D721Med (cell line): ENCODE measurements at regions not wholly inside any gene's neighbourhood (a gene's known extent, or its start where the extent isn't known, plus 50 kb on each side); places are given as distances from the start of the nearest gene placed in this dataset.

Experiments used
- DNase-seq: peaks from one replicate; pipeline ENCODE4 v3.0.0; 2011; ENCODE audit warnings: low spot score; ENCODE audit not compliant: insufficient read length
- FAIRE-seq: peaks from 2 replicates; lab custom pipeline; 2011; peaks lifted over from hg19 to GRCh38; lab: Jason Lieb, UNC
- CTCF ChIP-seq: IDR thresholded peaks from 2 replicates; pipeline ENCODE4 v1.5.1; 2012; ENCODE audit warnings: mild to moderate bottlenecking, control low read depth; ENCODE audit not compliant: insufficient read depth; ENCODE audit errors: missing control alignments

- TF ChIP-seq CTCF: no peak
- DNase-seq: no peak
- no peak for FAIRE-seq
Observed at GRCh38 chr13:68467160-68467559, 1237.0 kb upstream of the PCDH9 start.

GRCh38 chr13:68440874-68441273 is 1210.7 kb upstream of the PCDH9 start:
- no peak for FAIRE-seq
- no peak for TF ChIP-seq CTCF
- DNase-seq: no peak

- DNase-seq (no peak), FAIRE-seq (no peak)
Observed at GRCh38 chr13:68439817-68440216, 1209.7 kb upstream of the PCDH9 start.

GRCh38 chr13:68428292-68428691 is 1198.2 kb upstream of the PCDH9 start:
- DNase-seq (no peak), FAIRE-seq (no peak)
- TF ChIP-seq CTCF: no peak

More at GRCh38 chr13:68439817-68440216, 1209.7 kb upstream of the PCDH9 start:
- TF ChIP-seq CTCF: no peak

- DNase-seq: no peak
Observed at GRCh38 chr13:68417801-68418200, 1187.7 kb upstream of the PCDH9 start.

GRCh38 chr13:68410007-68410406 is 1179.9 kb upstream of the PCDH9 start:
- FAIRE-seq (no peak), DNase-seq (no peak)
- TF ChIP-seq CTCF: no peak

More at GRCh38 chr13:68417801-68418200, 1187.7 kb upstream of the PCDH9 start:
- no peak for TF ChIP-seq CTCF
- FAIRE-seq: no peak

- FAIRE-seq (no peak), DNase-seq (no peak)
- no peak for TF ChIP-seq CTCF
Observed at GRCh38 chr13:68390987-68391386, 1160.9 kb upstream of the PCDH9 start.
